GM12892 (cell line): ENCODE measurements at regions not wholly inside any gene's neighbourhood (a gene's known extent, or its start where the extent isn't known, plus 50 kb on each side); places are given as distances from the start of the nearest gene placed in this dataset.

ENCODE experiments used
- DNase-seq: peaks from one replicate; pipeline ENCODE4 v3.0.0; 2011; ENCODE audit not compliant: insufficient read length
- FAIRE-seq: peaks from 2 replicates; lab custom pipeline; 2011; peaks lifted over from hg19 to GRCh38; lab: Jason Lieb, UNC
- POLR2A ChIP-seq: IDR thresholded peaks from 2 replicates; pipeline ENCODE4 v1.6.1; 2011; ENCODE audit warnings: low read depth, low read length, control low read depth
- POLR2AphosphoS5 ChIP-seq: IDR thresholded peaks from 2 replicates; pipeline ENCODE4 v1.6.1; 2011; ENCODE audit warnings: low read depth, low read length, control low read depth
- TAF1 ChIP-seq: IDR thresholded peaks from 2 replicates; pipeline ENCODE4 v1.6.1; 2011; ENCODE audit warnings: low read depth, mild to moderate bottlenecking, control low read depth, low read length, borderline replicate concordance

DNA sequence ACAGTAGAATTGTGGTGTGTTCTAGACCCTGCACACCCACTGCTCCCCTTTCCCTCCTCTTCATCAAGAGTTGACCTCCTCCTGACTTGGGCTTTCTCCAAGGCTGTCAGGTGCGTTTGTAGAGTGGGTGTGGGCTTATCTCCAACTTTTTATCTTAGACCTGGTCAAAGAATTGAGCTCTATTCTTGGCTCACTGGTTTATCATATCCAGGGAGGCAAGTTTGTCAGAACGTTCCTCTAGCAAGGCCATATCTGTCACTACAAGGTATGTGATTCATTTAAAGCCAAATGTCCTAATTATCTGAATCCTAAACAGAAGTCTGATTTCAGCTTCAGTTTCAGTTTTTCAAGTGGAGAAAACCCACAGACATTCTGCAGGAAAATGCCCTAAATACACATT lies 117.1 kb upstream of the MGAT5 start:
- DNase-seq (no peak), FAIRE-seq (peak; percentile 36)
- TF ChIP-seq TAF1 (no peak), POLR2A (no peak), POLR2AphosphoS5 (no peak)

DNA sequence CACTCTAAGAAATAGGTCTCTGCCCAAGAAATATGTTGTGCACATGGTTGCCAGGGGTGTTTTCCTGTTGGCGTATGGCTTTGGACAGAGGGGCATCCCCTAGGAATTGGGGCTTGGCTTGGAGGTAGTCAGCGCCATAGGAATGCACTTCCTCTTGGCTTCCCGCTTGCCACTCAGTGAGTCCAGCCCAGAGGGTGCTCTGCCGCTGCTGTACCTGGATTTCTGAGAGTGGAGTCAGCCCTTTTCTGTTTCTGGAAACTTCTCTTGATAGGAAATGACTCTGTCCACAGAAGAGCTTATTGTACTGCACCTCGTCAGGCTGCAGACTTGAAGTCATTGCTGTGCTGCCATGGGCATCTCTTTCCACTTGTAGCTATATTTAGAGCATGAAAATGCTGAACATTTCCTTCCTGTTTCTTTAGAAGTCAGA lies 116.7 kb upstream of the MGAT5 start:
- FAIRE-seq (no peak), DNase-seq (no peak)
- TF ChIP-seq TAF1 (no peak), POLR2A (no peak), POLR2AphosphoS5 (no peak)

DNA sequence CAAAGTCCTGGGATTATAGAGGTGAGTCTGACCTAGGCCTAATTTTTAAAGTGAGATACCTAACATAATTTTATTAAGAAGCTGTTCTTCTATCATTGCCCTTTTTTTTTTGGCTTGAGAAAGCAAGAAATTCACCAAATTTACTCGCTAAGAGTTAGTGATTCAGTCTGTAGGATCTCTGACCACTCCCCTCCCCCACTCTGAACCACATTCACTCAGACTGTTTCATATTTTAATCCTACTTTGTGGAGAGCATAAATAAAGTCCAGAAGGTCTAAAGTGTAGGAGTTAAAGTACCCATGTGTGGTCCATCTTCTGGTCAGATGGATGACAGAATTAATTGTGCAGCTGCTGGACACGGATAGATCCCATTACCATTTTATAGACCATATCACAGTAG lies 115.8 kb upstream of the MGAT5 start:
- FAIRE-seq, result no peak
- no peak for DNase-seq

DNA sequence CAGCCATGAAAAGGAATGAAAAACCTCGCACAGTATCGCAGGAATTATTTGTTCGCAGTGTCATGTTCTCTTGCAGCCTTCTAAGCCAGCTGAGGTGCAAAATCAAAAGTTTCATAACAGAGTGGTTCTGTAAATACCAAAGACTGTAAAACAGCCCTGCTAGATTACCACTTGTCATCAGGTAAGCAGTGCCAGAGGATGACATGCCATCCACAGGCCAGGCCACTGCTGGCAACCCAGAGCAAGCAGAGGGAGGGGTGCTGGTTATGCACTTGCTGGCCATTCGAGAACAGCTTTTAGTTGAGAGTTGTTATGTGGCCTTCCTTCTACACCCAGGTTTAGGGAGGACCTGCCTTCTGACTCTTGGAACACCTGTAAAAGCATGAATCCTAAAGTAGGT lies 114.3 kb upstream of the MGAT5 start:
- no peak for DNase-seq
- no peak for FAIRE-seq

More for the DNA sequence above, 115.8 kb upstream of the MGAT5 start:
- no peak for TF ChIP-seq TAF1
- TF ChIP-seq POLR2AphosphoS5, result no peak
- TF ChIP-seq POLR2A, result no peak

GRCh38 chr2:134140251-134140661 lies 113.6 kb upstream of the MGAT5 start:
- no peak for DNase-seq
- no peak for FAIRE-seq
- TF ChIP-seq TAF1 (no peak), POLR2A (no peak), POLR2AphosphoS5 (no peak)

More for the DNA sequence above, 114.3 kb upstream of the MGAT5 start:
- TF ChIP-seq TAF1 (no peak), POLR2AphosphoS5 (no peak), POLR2A (no peak)

GRCh38 chr2:134141598-134142340 lies 112.1 kb upstream of the MGAT5 start:
- DNase-seq, result no peak
- TF ChIP-seq TAF1 (no peak), POLR2AphosphoS5 (no peak), POLR2A (no peak)
- FAIRE-seq, result no peak

GRCh38 chr2:134142341-134142738 lies 111.5 kb upstream of the MGAT5 start:
- no peak for DNase-seq
- no peak for FAIRE-seq
- no peak for TF ChIP-seq POLR2A

GRCh38 chr2:134142903-134143302 lies 111.0 kb upstream of the MGAT5 start:
- no peak for TF ChIP-seq POLR2AphosphoS5
- no peak for TF ChIP-seq POLR2A
- TF ChIP-seq TAF1, result no peak
- DNase-seq, result no peak
- no peak for FAIRE-seq

- DNase-seq (no peak), FAIRE-seq (no peak)
- TF ChIP-seq POLR2AphosphoS5 (no peak), POLR2A (no peak), TAF1 (no peak)
Observed at GRCh38 chr2:134143568-134143967, 110.3 kb upstream of the MGAT5 start.

GRCh38 chr2:134144081-134144596 lies 109.7 kb upstream of the MGAT5 start:
- DNase-seq (no peak), FAIRE-seq (no peak)
- TF ChIP-seq TAF1 (no peak), POLR2AphosphoS5 (no peak), POLR2A (no peak)

DNA sequence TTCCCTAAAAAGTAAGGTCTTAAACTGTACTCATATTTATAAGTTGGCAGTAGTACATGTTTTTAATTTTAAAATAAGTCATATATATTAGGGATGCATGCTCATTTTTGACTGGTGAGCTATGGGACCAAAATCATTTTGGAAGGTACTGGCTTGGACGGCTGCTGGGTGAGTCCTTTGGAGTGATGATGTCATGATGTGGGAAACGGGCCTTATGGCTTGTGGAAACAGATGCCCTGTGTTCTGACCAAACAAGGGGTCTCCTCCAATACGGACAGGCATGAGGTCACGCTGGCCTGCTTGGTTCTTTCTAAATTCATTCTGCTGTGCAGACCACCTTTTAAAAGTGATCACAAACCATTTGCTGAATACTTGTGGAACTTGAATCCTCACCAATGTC lies 109.2 kb upstream of the MGAT5 start:
- TF ChIP-seq POLR2AphosphoS5 (no peak), TAF1 (no peak), POLR2A (no peak)
- FAIRE-seq, result no peak

DNA sequence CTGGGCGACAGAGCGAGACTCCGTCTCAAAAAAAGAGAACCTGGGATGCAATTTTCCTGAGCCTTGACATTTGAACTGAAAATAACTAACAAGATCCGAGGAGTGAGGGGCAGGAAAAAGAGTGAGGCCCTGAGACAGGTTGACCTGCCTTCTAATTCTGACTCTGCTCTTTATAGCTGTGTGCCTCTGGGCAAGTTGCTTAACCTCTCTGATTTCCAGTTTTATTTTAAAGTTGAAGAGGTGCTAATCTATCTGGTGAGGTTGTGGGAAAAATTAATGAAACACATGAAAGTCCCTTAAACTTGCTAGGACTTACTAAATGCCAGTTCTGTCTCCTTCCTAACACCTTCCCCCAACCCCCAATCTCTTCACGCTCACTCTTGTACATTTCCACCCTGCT lies 108.4 kb upstream of the MGAT5 start:
- DNase-seq (no peak), FAIRE-seq (no peak)
- TF ChIP-seq TAF1, result no peak
- TF ChIP-seq POLR2A, result no peak
- no peak for TF ChIP-seq POLR2AphosphoS5

More for the DNA sequence above, 109.2 kb upstream of the MGAT5 start:
- no peak for DNase-seq

DNA sequence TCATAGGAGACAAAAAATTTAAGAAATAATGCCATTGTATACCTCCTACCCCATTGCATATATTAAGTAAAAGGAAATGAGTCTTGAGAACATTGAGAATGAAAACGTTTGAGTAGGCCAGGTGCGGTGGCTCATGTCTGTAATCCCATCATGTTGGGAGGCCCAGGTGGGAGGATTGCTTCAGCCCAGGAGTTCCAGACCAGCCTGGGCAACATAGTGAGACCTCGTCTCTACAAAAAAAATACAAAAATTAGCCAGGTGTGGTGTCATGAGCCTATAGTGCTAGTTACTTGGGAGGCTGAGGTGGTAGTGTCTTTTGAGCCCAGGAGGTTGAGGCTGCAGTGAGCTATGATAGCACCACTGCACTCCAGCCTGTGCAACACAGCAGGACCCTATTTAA lies 107.7 kb upstream of the MGAT5 start:
- DNase-seq (no peak), FAIRE-seq (no peak)
- TF ChIP-seq TAF1 (no peak), POLR2AphosphoS5 (no peak), POLR2A (no peak)

DNA sequence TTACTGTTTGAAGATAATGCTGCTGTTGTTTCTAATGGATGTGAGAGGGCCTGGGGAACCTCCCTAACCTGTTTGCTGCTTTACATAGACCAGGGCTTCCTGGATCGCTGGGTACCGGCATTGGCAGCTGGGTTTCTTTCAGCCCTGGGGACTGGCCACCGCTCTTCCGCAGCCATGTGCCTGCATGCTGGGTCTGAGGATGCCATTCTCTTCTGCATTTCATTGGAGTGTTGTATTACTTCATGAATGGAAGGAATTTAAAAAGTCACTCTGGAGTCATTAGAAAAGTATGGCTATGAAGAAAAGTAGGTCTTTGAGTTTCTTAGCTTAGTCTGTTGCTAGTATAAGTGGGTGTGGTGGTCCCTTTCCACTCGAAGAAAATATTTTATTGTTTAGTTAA lies 107.3 kb upstream of the MGAT5 start:
- no peak for TF ChIP-seq TAF1
- no peak for TF ChIP-seq POLR2AphosphoS5
- no peak for TF ChIP-seq POLR2A
- DNase-seq (no peak), FAIRE-seq (no peak)
